MM.1S (cell line): ENCODE measurements at regions not wholly inside any gene's neighbourhood (a gene's known extent, or its start where the extent isn't known, plus 50 kb on each side); places are given as distances from the start of the nearest gene placed in this dataset.

Experiments used
- DNase-seq: peaks from one replicate; pipeline ENCODE4 v3.0.0-alpha.2; 2015
- H2AFZ ChIP-seq: fragments of 300-600 bp; sonication (generic); 2 replicates; pipeline ENCODE4 v1.6.0; 2016; ENCODE audit warnings: antibody characterized with exemption, low read length
- H3F3A ChIP-seq: fragments of 300-600 bp; sonication (generic); 2 replicates; pipeline ENCODE4 v1.6.1; 2016; ENCODE audit warnings: mild to moderate bottlenecking, antibody characterized with exemption, low read length, moderate library complexity, mixed read lengths; ENCODE audit not compliant: insufficient read depth
- H3K27ac ChIP-seq: fragments of 300-600 bp; sonication (generic); 2 replicates; pipeline ENCODE4 v1.5.1; 2016; ENCODE audit warnings: mild to moderate bottlenecking, low read length
- H3K27me3 ChIP-seq: fragments of 300-600 bp; sonication (generic); replicated peaks from 2 replicates; pipeline ENCODE4 v1.6.0; 2016; ENCODE audit warnings: low read length; ENCODE audit not compliant: insufficient read depth
- H3K36me3 ChIP-seq: fragments of 300-600 bp; sonication (generic); replicated peaks from 2 replicates; pipeline ENCODE4 v1.6.1; 2016; ENCODE audit warnings: mild to moderate bottlenecking, low read length, mixed read lengths; ENCODE audit not compliant: insufficient read depth
- H3K4me1 ChIP-seq: fragments of 300-600 bp; sonication (generic); 2 replicates; pipeline ENCODE4 v1.6.1; 2016; ENCODE audit warnings: low read length, mixed read lengths
- H3K4me2 ChIP-seq: fragments of 300-600 bp; sonication (generic); 2 replicates; pipeline ENCODE4 v1.6.0; 2016; ENCODE audit warnings: low read depth, low read length
- H3K4me3 ChIP-seq: fragments of 300-600 bp; sonication (generic); 2 replicates; pipeline ENCODE4 v1.5.1; 2016; ENCODE audit warnings: low read length, mixed read lengths
- H3K79me2 ChIP-seq: fragments of 300-600 bp; sonication (generic); 2 replicates; pipeline ENCODE4 v1.6.1; 2016; ENCODE audit warnings: mixed run types, low read length, mixed read lengths
- H3K9ac ChIP-seq: fragments of 300-600 bp; sonication (generic); 2 replicates; pipeline ENCODE4 v1.6.1; 2016; ENCODE audit warnings: low read length, mixed read lengths
- H3K9me2 ChIP-seq: fragments of 300-600 bp; sonication (generic); replicated peaks from 2 replicates; pipeline ENCODE4 v1.6.1; 2016; ENCODE audit warnings: mild to moderate bottlenecking, low read length, mixed read lengths; ENCODE audit not compliant: insufficient read depth
- H3K9me3 ChIP-seq: fragments of 300-600 bp; sonication (generic); replicated peaks from 2 replicates; pipeline ENCODE4 v1.6.1; 2016; ENCODE audit warnings: mild to moderate bottlenecking, low read length, mixed read lengths; ENCODE audit not compliant: insufficient read depth
- H4K20me1 ChIP-seq: fragments of 300-600 bp; sonication (generic); 2 replicates; pipeline ENCODE4 v1.6.1; 2016; ENCODE audit warnings: mild to moderate bottlenecking, low read length, moderate library complexity, mixed read lengths; ENCODE audit not compliant: insufficient read depth
- EZH2 ChIP-seq: fragments of 300-600 bp; sonication (generic); optimal IDR thresholded peaks from 2 replicates; pipeline ENCODE3; 2017; ENCODE audit warnings: low read depth, mild to moderate bottlenecking, antibody characterized with exemption, low read length, mixed read lengths
- EZH2phosphoT487 ChIP-seq: fragments of 300-600 bp; sonication (generic); IDR thresholded peaks from 2 replicates; pipeline ENCODE4 v1.6.1; 2018; ENCODE audit warnings: antibody characterized with exemption, low read length
- TF ChIP-seq, protein P1 (sequence below): fragments of 300-600 bp; sonication (generic); IDR thresholded peaks from 2 replicates; pipeline ENCODE4 v1.5.1; 2016; ENCODE audit warnings: antibody characterized with exemption, low read length, mixed read lengths

- Histone ChIP-seq H3K9ac (no peak overlapping the region), H3K4me2 (no peak overlapping the region), H3K79me2 (no peaks in the 10 kb centered on the region), H2AFZ (no peak overlapping the region), H3K9me2 (no peaks in the 10 kb centered on the region), H3K27me3 (no peaks in the 10 kb centered on the region), H3K9me3 (no peaks in the 10 kb centered on the region), H3K27ac (no peak overlapping the region), H3K4me3 (no peak overlapping the region), H3F3A (no peaks in the 10 kb centered on the region), H3K36me3 (no peaks in the 10 kb centered on the region), H3K4me1 (no peaks in the 10 kb centered on the region), H4K20me1 (no peaks in the 10 kb centered on the region)
- no peak for DNase-seq
- TF ChIP-seq EZH2phosphoT487: no peak
Measured at GRCh38 chr21:27693376-27693775, 726.5 kb upstream of the ADAMTS5 start.

- H3K9me3 ChIP-seq: no peaks in the 10 kb centered on the region
- no peaks in the 10 kb centered on the region for H3K36me3 ChIP-seq
- no peaks in the 10 kb centered on the region for H4K20me1 ChIP-seq
- H3K9ac ChIP-seq: no peak overlapping the region
- no peaks in the 10 kb centered on the region for H3K4me1 ChIP-seq
- H3F3A ChIP-seq: no peaks in the 10 kb centered on the region
- no peak overlapping the region for H3K4me2 ChIP-seq
- no peaks in the 10 kb centered on the region for H3K79me2 ChIP-seq
- no peaks in the 10 kb centered on the region for H3K27me3 ChIP-seq
- no peaks in the 10 kb centered on the region for H3K9me2 ChIP-seq
- DNase-seq: no peak
- no peak overlapping the region for H3K4me3 ChIP-seq
- TF ChIP-seq, protein P1, sequence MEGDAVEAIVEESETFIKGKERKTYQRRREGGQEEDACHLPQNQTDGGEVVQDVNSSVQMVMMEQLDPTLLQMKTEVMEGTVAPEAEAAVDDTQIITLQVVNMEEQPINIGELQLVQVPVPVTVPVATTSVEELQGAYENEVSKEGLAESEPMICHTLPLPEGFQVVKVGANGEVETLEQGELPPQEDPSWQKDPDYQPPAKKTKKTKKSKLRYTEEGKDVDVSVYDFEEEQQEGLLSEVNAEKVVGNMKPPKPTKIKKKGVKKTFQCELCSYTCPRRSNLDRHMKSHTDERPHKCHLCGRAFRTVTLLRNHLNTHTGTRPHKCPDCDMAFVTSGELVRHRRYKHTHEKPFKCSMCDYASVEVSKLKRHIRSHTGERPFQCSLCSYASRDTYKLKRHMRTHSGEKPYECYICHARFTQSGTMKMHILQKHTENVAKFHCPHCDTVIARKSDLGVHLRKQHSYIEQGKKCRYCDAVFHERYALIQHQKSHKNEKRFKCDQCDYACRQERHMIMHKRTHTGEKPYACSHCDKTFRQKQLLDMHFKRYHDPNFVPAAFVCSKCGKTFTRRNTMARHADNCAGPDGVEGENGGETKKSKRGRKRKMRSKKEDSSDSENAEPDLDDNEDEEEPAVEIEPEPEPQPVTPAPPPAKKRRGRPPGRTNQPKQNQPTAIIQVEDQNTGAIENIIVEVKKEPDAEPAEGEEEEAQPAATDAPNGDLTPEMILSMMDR: no peak
- TF ChIP-seq EZH2phosphoT487: no peak
- no peak for TF ChIP-seq EZH2
- H3K27ac ChIP-seq: no peak overlapping the region
- H2AFZ ChIP-seq: no peak overlapping the region
Measured at GRCh38 chr21:27691516-27691915, 724.6 kb upstream of the ADAMTS5 start.

GRCh38 chr21:27691006-27691405 is 724.1 kb upstream of the ADAMTS5 start:
- Histone ChIP-seq H3K9me3 (no peaks in the 10 kb centered on the region), H3F3A (no peaks in the 10 kb centered on the region), H3K27ac (no peak overlapping the region), H3K4me2 (no peak overlapping the region), H3K79me2 (no peaks in the 10 kb centered on the region), H3K4me1 (no peaks in the 10 kb centered on the region), H3K9ac (no peak overlapping the region), H3K27me3 (no peaks in the 10 kb centered on the region), H3K9me2 (no peaks in the 10 kb centered on the region), H2AFZ (no peak overlapping the region), H3K36me3 (no peaks in the 10 kb centered on the region), H4K20me1 (no peaks in the 10 kb centered on the region), H3K4me3 (no peak overlapping the region)
- no peak for TF ChIP-seq EZH2phosphoT487
- no peak for DNase-seq

DNA sequence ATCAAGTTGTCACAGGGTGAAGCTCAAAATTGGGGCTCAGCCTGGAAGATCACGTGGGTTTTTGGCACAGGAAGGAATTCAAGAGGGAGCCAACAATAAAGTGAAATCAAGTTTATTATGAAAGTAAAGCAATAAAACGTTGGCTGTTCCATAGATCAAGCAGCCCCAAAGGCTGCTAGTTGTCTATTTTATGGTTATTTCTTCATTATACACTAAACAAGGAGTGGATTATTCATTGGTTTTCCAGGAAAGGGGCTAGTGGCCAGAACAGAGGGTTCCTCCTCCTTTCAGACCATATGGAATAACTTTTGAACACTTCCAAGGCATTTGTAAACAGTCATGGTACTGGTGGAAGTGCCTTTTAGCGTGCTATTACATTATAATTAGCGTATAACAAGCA is 723.5 kb upstream of the ADAMTS5 start:
- no peak for DNase-seq
- no peak overlapping the region for H3K4me3 ChIP-seq
- no peaks in the 10 kb centered on the region for H3K36me3 ChIP-seq
- no peaks in the 10 kb centered on the region for H3F3A ChIP-seq
- no peak for TF ChIP-seq EZH2phosphoT487
- TF ChIP-seq, protein P1: no peak
- TF ChIP-seq EZH2: no peak
- no peaks in the 10 kb centered on the region for H3K27me3 ChIP-seq
- H2AFZ ChIP-seq: no peak overlapping the region
- H3K4me2 ChIP-seq: no peak overlapping the region
- H3K4me1 ChIP-seq: no peaks in the 10 kb centered on the region
- H3K9me2 ChIP-seq: no peaks in the 10 kb centered on the region
- no peaks in the 10 kb centered on the region for H3K79me2 ChIP-seq
- H4K20me1 ChIP-seq: no peaks in the 10 kb centered on the region
- no peak overlapping the region for H3K9ac ChIP-seq
- no peak overlapping the region for H3K27ac ChIP-seq
- H3K9me3 ChIP-seq: no peaks in the 10 kb centered on the region
